D341Med (cell line): ENCODE measurements at regions not wholly inside any gene's neighbourhood (a gene's known extent, or its start where the extent isn't known, plus 50 kb on each side); places are given as distances from the start of the nearest gene placed in this dataset.

Experiments
- DNase-seq: peaks from one replicate; pipeline ENCODE4 v3.0.0; 2012; ENCODE audit warnings: low spot score

- no peak for DNase-seq
Observed at GRCh38 chr1:221632072-221632471, 109.8 kb downstream of the DUSP10 start.

GRCh38 chr1:221633841-221634409 lies 108.0 kb downstream of the DUSP10 start:
- no peak for DNase-seq

GRCh38 chr1:221634606-221635005 lies 107.3 kb downstream of the DUSP10 start:
- no peak for DNase-seq

GRCh38 chr1:221635305-221635704 lies 106.6 kb downstream of the DUSP10 start:
- no peak for DNase-seq

GRCh38 chr1:221636096-221636495 lies 105.8 kb downstream of the DUSP10 start:
- no peak for DNase-seq

- no peak for DNase-seq
Observed at GRCh38 chr1:221636967-221637366, 104.9 kb downstream of the DUSP10 start.

GRCh38 chr1:221637641-221638041 lies 104.2 kb downstream of the DUSP10 start:
- no peak for DNase-seq

GRCh38 chr1:221638595-221638994 lies 103.3 kb downstream of the DUSP10 start:
- DNase-seq: no peak

- no peak for DNase-seq
Observed at GRCh38 chr1:221641811-221642210, 100.1 kb downstream of the DUSP10 start.

- no peak for DNase-seq
Observed at GRCh38 chr1:221643404-221644144, 98.3 kb downstream of the DUSP10 start.

GRCh38 chr1:221644145-221644448 lies 97.8 kb downstream of the DUSP10 start:
- DNase-seq: no peak

GRCh38 chr1:221644663-221645258 lies 97.1 kb downstream of the DUSP10 start:
- DNase-seq: no peak

GRCh38 chr1:221648201-221648600 lies 93.7 kb downstream of the DUSP10 start:
- DNase-seq: no peak
